ENCODE measurements at regions not wholly inside any gene's neighbourhood (a gene's known extent, or its start where the extent isn't known, plus 50 kb on each side); places are given as distances from the start of the nearest gene placed in this dataset.

GRCh38 chr6:33934731-33935270, 131.0 kb upstream of the MLN start:
- Histone ChIP-seq H3K36me3 (ENCODE audit: control insufficient read depth in 2 of 3, insufficient read depth in 3 of 3, low read length in 3 of 3) (no peaks in the 10 kb centered on the region), H3K4me1 (ENCODE audit: control insufficient read depth in 2 of 3, insufficient read depth in 2 of 3, low read depth in 1 of 3, low read length in 3 of 3) (peaks cover 0 to under 1% (median 0%) of the 10 kb centered on the region in 3 donors), H3K27me3 (ENCODE audit: control insufficient read depth, insufficient read depth, low read length) (no peaks in the 10 kb centered on the region), H3K9me3 (ENCODE audit: control insufficient read depth in 2 of 3, insufficient read depth in 1 of 3, low read length in 3 of 3) (peaks cover 0 to 3% (median 0%) of the 10 kb centered on the region in 3 donors), H3K4me3 (ENCODE audit: low read length in 3 of 3) (no peak overlapping the region), H3K9ac (ENCODE audit: low read length in 3 of 3) (no peak overlapping the region), H3K27ac (ENCODE audit: low read depth in 2 of 2, low read length in 2 of 2) (no peak overlapping the region)
- FAIRE-seq (no peak), DNase-seq (no peak)
- intact Hi-C loops (cut with DNase I), result no loop called here
- TF ChIP-seq, protein P1, sequence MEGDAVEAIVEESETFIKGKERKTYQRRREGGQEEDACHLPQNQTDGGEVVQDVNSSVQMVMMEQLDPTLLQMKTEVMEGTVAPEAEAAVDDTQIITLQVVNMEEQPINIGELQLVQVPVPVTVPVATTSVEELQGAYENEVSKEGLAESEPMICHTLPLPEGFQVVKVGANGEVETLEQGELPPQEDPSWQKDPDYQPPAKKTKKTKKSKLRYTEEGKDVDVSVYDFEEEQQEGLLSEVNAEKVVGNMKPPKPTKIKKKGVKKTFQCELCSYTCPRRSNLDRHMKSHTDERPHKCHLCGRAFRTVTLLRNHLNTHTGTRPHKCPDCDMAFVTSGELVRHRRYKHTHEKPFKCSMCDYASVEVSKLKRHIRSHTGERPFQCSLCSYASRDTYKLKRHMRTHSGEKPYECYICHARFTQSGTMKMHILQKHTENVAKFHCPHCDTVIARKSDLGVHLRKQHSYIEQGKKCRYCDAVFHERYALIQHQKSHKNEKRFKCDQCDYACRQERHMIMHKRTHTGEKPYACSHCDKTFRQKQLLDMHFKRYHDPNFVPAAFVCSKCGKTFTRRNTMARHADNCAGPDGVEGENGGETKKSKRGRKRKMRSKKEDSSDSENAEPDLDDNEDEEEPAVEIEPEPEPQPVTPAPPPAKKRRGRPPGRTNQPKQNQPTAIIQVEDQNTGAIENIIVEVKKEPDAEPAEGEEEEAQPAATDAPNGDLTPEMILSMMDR (IDR thresholded peaks at IDR 0.05; ENCODE audit: borderline replicate concordance, extremely low read depth, insufficient read depth), result no peak

GRCh38 chr6:33933101-33933500, 129.3 kb upstream of the MLN start:
- no peak for DNase-seq

GRCh38 chr6:33931799-33932198, 128.0 kb upstream of the MLN start:
- H3K4me3 ChIP-seq (ENCODE audit: low read length in 3 of 3), result no peak overlapping the region
- TF ChIP-seq, protein P1 (IDR thresholded peaks at IDR 0.05; ENCODE audit: borderline replicate concordance, extremely low read depth, insufficient read depth), result no peak
- no peaks in the 10 kb centered on the region for H3K27me3 ChIP-seq (ENCODE audit: control insufficient read depth, insufficient read depth, low read length)
- intact Hi-C loops (cut with DNase I), result no loop called here
- no peak for FAIRE-seq
- H3K9ac ChIP-seq (ENCODE audit: low read length in 3 of 3), result no peak overlapping the region
- DNase-seq, result no peak
- H3K27ac ChIP-seq (ENCODE audit: low read depth in 2 of 2, low read length in 2 of 2), result no peak overlapping the region
- H3K4me1 ChIP-seq (ENCODE audit: control insufficient read depth in 2 of 3, insufficient read depth in 2 of 3, low read depth in 1 of 3, low read length in 3 of 3), result peaks cover 0 to 3% (median 0%) of the 10 kb centered on the region in 3 donors
- H3K9me3 ChIP-seq (ENCODE audit: control insufficient read depth in 2 of 3, insufficient read depth in 1 of 3, low read length in 3 of 3), result no peaks in the 10 kb centered on the region
- no peaks in the 10 kb centered on the region for H3K36me3 ChIP-seq (ENCODE audit: control insufficient read depth in 2 of 3, insufficient read depth in 3 of 3, low read length in 3 of 3)

More at GRCh38 chr6:33933101-33933500, 129.3 kb upstream of the MLN start:
- TF ChIP-seq, protein P1 (IDR thresholded peaks at IDR 0.05; ENCODE audit: borderline replicate concordance, extremely low read depth, insufficient read depth), result no peak
- Histone ChIP-seq H3K27ac (ENCODE audit: low read depth in 2 of 2, low read length in 2 of 2) (no peak overlapping the region), H3K9me3 (ENCODE audit: control insufficient read depth in 2 of 3, insufficient read depth in 1 of 3, low read length in 3 of 3) (peaks cover 0 to 3% (median 0%) of the 10 kb centered on the region in 3 donors), H3K9ac (ENCODE audit: low read length in 3 of 3) (no peak overlapping the region), H3K4me3 (ENCODE audit: low read length in 3 of 3) (no peak overlapping the region), H3K27me3 (ENCODE audit: control insufficient read depth, insufficient read depth, low read length) (no peaks in the 10 kb centered on the region), H3K4me1 (ENCODE audit: control insufficient read depth in 2 of 3, insufficient read depth in 2 of 3, low read depth in 1 of 3, low read length in 3 of 3) (peaks cover 0 to 3% (median 0%) of the 10 kb centered on the region in 3 donors), H3K36me3 (ENCODE audit: control insufficient read depth in 2 of 3, insufficient read depth in 3 of 3, low read length in 3 of 3) (no peaks in the 10 kb centered on the region)
- no peak for FAIRE-seq
- intact Hi-C loops (cut with DNase I), result no loop called here

All from kidney (tissue), 13 donors.